GM23248 (cell line): ENCODE measurements at regions not wholly inside any gene's neighbourhood (a gene's known extent, or its start where the extent isn't known, plus 50 kb on each side); places are given as distances from the start of the nearest gene placed in this dataset.

Experiments
- EZH2 ChIP-seq: fragments of 200-600 bp; sonication (generic); IDR thresholded peaks from 2 replicates; pipeline ENCODE4 v1.6.1; 2018; ENCODE audit warnings: antibody characterized with exemption, mild to moderate bottlenecking; ENCODE audit not compliant: insufficient read depth, poor library complexity, severe bottlenecking
- EZH2phosphoT487 ChIP-seq: fragments of 200-600 bp; sonication (generic); IDR thresholded peaks from 2 replicates; pipeline ENCODE4 v1.6.1; 2018; ENCODE audit warnings: antibody characterized with exemption, moderate library complexity, mild to moderate bottlenecking, low read depth; ENCODE audit not compliant: insufficient read depth

DNA sequence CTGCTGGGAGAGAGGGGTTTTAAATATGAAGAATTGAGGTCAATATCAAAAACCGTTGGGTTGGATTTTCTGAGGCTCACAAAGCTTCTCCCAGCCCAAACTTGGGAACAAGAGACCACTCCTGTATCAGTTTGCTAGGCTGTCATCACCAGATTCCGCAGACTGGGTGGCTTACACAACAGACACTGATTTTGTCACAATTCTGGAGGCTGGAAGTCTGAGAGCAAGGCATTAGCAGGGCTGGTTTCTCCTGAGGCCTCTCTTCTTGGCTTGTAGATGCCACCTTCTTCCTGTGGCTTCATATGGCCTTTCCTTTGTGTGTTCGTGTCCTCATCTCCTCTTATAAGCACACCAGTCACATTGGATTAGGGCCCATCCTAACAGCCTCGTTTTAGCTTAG lies 122.9 kb upstream of the COPS8 start:
- TF ChIP-seq EZH2phosphoT487 (no peak), EZH2 (no peak)
